Chondrocyte (in vitro differentiated cells): ENCODE measurements at regions not wholly inside any gene's neighbourhood (a gene's known extent, or its start where the extent isn't known, plus 50 kb on each side); places are given as distances from the start of the nearest gene placed in this dataset.

Experiments used
- DNase-seq: peaks from one replicate; pipeline ENCODE4 v3.0.0; 2021; ENCODE audit warnings: mixed read lengths, low spot score
- H3K27ac Mint-ChIP-seq: one replicate; pipeline ENCODE4 v1.8.0; 2021; ENCODE audit warnings: mild to moderate bottlenecking, moderate library complexity, mixed read lengths; ENCODE audit not compliant: unreplicated experiment
- H3K27me3 Mint-ChIP-seq: 2 replicates; pipeline ENCODE4 v1.8.0; 2021; ENCODE audit warnings: low read depth, mixed read lengths
- H3K36me3 Mint-ChIP-seq: 2 replicates; pipeline ENCODE4 v1.8.0; 2021; ENCODE audit warnings: low read depth, mixed read lengths
- H3K4me1 Mint-ChIP-seq: 2 replicates; pipeline ENCODE4 v1.8.0; 2021; ENCODE audit warnings: low read depth, mild to moderate bottlenecking, mixed read lengths
- H3K4me3 Mint-ChIP-seq: one replicate; pipeline ENCODE4 v1.8.0; 2021; ENCODE audit warnings: mild to moderate bottlenecking, moderate library complexity, mixed read lengths; ENCODE audit not compliant: unreplicated experiment
- H3K9me3 Mint-ChIP-seq: 2 replicates; pipeline ENCODE4 v1.8.0; 2021; ENCODE audit warnings: low read depth, mixed read lengths
- CTCF ChIP-seq: fragments of 200-600 bp; sonication (generic); IDR thresholded peaks from 2 replicates; pipeline ENCODE4 v1.5.0; 2021; ENCODE audit warnings: antibody characterized with exemption, mild to moderate bottlenecking, moderate library complexity

- H3K9me3 Mint-ChIP-seq = no peaks in the 10 kb centered on the region
These were observed 386.9 kb upstream of the FAM174A start for GRCh38 chr5:100148239-100148638.

DNA sequence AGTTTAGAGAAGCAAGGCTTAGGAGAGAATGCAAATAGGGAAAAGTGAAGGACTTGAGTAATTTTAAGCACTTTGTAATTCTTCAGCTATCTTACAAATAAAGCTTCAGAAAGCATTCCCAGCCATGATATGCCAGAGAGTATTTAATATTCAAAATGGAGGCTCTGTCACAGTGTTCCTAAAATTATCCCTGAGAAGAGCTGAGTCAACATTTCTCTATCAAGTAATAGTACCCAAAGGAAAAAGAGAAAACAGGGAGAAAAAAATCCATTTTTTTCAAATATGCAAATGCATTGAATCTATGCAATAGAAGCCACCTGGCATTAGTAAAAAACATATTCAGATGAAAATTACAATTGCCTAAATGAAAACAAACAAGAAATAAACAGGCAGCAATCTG, 392.6 kb upstream of the FAM174A start:
- DNase-seq = no peak
- H3K9me3 Mint-ChIP-seq = no peaks in the 10 kb centered on the region
- H3K4me1 Mint-ChIP-seq = no peaks in the 10 kb centered on the region
- TF ChIP-seq CTCF = no peak
- H3K36me3 Mint-ChIP-seq = no peaks in the 10 kb centered on the region
- no peak overlapping the region for H3K27ac Mint-ChIP-seq
- H3K4me3 Mint-ChIP-seq = no peak overlapping the region
- peaks cover 14% of the 10 kb centered on the region for H3K27me3 Mint-ChIP-seq

More at GRCh38 chr5:100148239-100148638, 386.9 kb upstream of the FAM174A start:
- Mint-ChIP-seq H3K36me3 (no peaks in the 10 kb centered on the region), H3K4me1 (no peaks in the 10 kb centered on the region), H3K27ac (no peak overlapping the region), H3K4me3 (no peak overlapping the region), H3K27me3 (peaks cover 3% of the 10 kb centered on the region)
- no peak for DNase-seq
- no peak for TF ChIP-seq CTCF

- H3K4me3 Mint-ChIP-seq = no peak overlapping the region
These were observed 404.0 kb upstream of the FAM174A start for GRCh38 chr5:100131161-100131560.

DNA sequence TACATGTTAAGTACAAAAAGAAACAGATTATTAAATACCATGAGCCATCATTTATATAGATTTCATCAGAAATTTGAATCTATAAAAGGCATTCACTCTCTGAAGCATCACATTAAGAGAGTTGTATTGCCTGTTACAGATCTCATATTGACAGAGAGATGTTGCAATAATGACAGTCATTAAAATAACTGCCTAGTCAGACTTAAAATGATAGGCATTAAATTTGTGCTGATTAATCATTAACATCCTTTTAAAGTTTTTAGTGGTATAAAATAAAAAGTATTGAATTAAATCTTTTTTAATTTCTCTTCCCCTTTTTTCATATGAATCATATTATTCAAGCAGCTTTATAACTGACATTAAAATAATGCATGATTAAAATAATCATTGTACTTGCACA, 404.9 kb upstream of the FAM174A start:
- Mint-ChIP-seq H3K27me3 (no peaks in the 10 kb centered on the region), H3K27ac (no peak overlapping the region), H3K4me1 (no peaks in the 10 kb centered on the region), H3K36me3 (no peaks in the 10 kb centered on the region), H3K9me3 (no peaks in the 10 kb centered on the region), H3K4me3 (no peak overlapping the region)
- no peak for TF ChIP-seq CTCF
- DNase-seq = no peak

More at GRCh38 chr5:100131161-100131560, 404.0 kb upstream of the FAM174A start:
- H3K36me3 Mint-ChIP-seq = no peaks in the 10 kb centered on the region
- H3K27ac Mint-ChIP-seq = no peak overlapping the region
- H3K4me1 Mint-ChIP-seq = no peaks in the 10 kb centered on the region
- no peaks in the 10 kb centered on the region for H3K9me3 Mint-ChIP-seq
- no peak for DNase-seq
- TF ChIP-seq CTCF = no peak
- H3K27me3 Mint-ChIP-seq = no peaks in the 10 kb centered on the region

GRCh38 chr5:100119903-100120302, 415.3 kb upstream of the FAM174A start:
- Mint-ChIP-seq H3K36me3 (no peaks in the 10 kb centered on the region), H3K9me3 (no peaks in the 10 kb centered on the region)

More at GRCh38 chr5:100119903-100120302, 415.3 kb upstream of the FAM174A start:
- Mint-ChIP-seq H3K4me3 (no peak overlapping the region), H3K4me1 (no peaks in the 10 kb centered on the region), H3K27me3 (peaks cover 6% of the 10 kb centered on the region), H3K27ac (no peak overlapping the region)
- no peak for DNase-seq
- TF ChIP-seq CTCF = no peak
